ENCODE measurements at regions not wholly inside any gene's neighbourhood (a gene's known extent, or its start where the extent isn't known, plus 50 kb on each side); places are given as distances from the start of the nearest gene placed in this dataset.

- Histone ChIP-seq H3K4me1 (no peaks in the 10 kb centered on the region), H3K9me3 (no peaks in the 10 kb centered on the region), H3K27ac (no peak overlapping the region), H3K36me3 (no peaks in the 10 kb centered on the region), H3K27me3 (no peaks in the 10 kb centered on the region), H3K4me3 (no peak overlapping the region)
- intact Hi-C loops (cut with DNase I): no loop called here
- TF ChIP-seq CTCF (IDR thresholded peaks at IDR 0.05): no peak
- no peak for TF ChIP-seq EP300 (IDR thresholded peaks at IDR 0.05)
- TF ChIP-seq POLR2A (IDR thresholded peaks at IDR 0.05): no peak
- DNase-seq: no peak
- WGBS, 2 donors: 89 to 93% methylated on average over 3 of the region's 3 CpGs
Observed at GRCh38 chr6:19443411-19443810, 393.8 kb upstream of the ID4 start.

GRCh38 chr6:19444041-19444440 lies 393.1 kb upstream of the ID4 start:
- Histone ChIP-seq H3K4me3 (no peak overlapping the region), H3K9me3 (no peaks in the 10 kb centered on the region), H3K36me3 (no peaks in the 10 kb centered on the region), H3K27me3 (no peaks in the 10 kb centered on the region), H3K4me1 (no peaks in the 10 kb centered on the region), H3K27ac (no peak overlapping the region)
- TF ChIP-seq POLR2AphosphoS5 (IDR thresholded peaks at IDR 0.05): no peak
- TF ChIP-seq EP300 (IDR thresholded peaks at IDR 0.05): no peak
- no peak for TF ChIP-seq CTCF (IDR thresholded peaks at IDR 0.05)
- TF ChIP-seq POLR2A (IDR thresholded peaks at IDR 0.05): no peak
- 66 to 67% methylated on average over 4 of the region's 4 CpGs for WGBS, 2 donors
- no peak for DNase-seq
- intact Hi-C loops (cut with DNase I): no loop called here

GRCh38 chr6:19444481-19444880 lies 392.7 kb upstream of the ID4 start:
- Histone ChIP-seq H3K9me3 (no peaks in the 10 kb centered on the region), H3K4me1 (no peaks in the 10 kb centered on the region), H3K4me3 (no peak overlapping the region), H3K27me3 (no peaks in the 10 kb centered on the region), H3K27ac (no peak overlapping the region), H3K36me3 (no peaks in the 10 kb centered on the region)
- intact Hi-C loops (cut with DNase I): no loop called here
- WGBS, 2 donors: 67 to 80% methylated on average over 1 of the region's 1 CpG
- no peak for DNase-seq
- TF ChIP-seq POLR2A (IDR thresholded peaks at IDR 0.05) (no peak), CTCF (IDR thresholded peaks at IDR 0.05) (no peak), POLR2AphosphoS5 (IDR thresholded peaks at IDR 0.05) (no peak), EP300 (IDR thresholded peaks at IDR 0.05) (no peak)

GRCh38 chr6:19446570-19446969 lies 390.6 kb upstream of the ID4 start:
- Histone ChIP-seq H3K27ac (no peak overlapping the region), H3K36me3 (no peaks in the 10 kb centered on the region), H3K27me3 (no peaks in the 10 kb centered on the region), H3K4me1 (no peaks in the 10 kb centered on the region), H3K9me3 (no peaks in the 10 kb centered on the region), H3K4me3 (no peak overlapping the region)
- no peak for DNase-seq
- WGBS, 2 donors: 84 to 91% methylated on average over 3 of the region's 3 CpGs
- intact Hi-C loops (cut with DNase I): no loop called here
- no peak for TF ChIP-seq CTCF (IDR thresholded peaks at IDR 0.05)
- no peak for TF ChIP-seq POLR2AphosphoS5 (IDR thresholded peaks at IDR 0.05)

- no peaks in the 10 kb centered on the region for H3K36me3 ChIP-seq
- H3K4me1 ChIP-seq: no peaks in the 10 kb centered on the region
- no peak for DNase-seq
- H3K27me3 ChIP-seq: no peaks in the 10 kb centered on the region
- intact Hi-C loops (cut with DNase I): loop anchor here (10.0 kb wide), 1 partner anchor 404 kb away; no protein-coding TSS in a partner anchor
- TF ChIP-seq POLR2AphosphoS5 (IDR thresholded peaks at IDR 0.05): no peak
- no peak for TF ChIP-seq CTCF (IDR thresholded peaks at IDR 0.05)
- no peak for TF ChIP-seq POLR2A (IDR thresholded peaks at IDR 0.05)
- no peak for TF ChIP-seq EP300 (IDR thresholded peaks at IDR 0.05)
- H3K4me3 ChIP-seq: no peak overlapping the region
- no peak overlapping the region for H3K27ac ChIP-seq
- no peaks in the 10 kb centered on the region for H3K9me3 ChIP-seq
- WGBS, 2 donors: 94 to 98% methylated on average over 1 of the region's 1 CpG
Observed at GRCh38 chr6:19450651-19451050, 386.5 kb upstream of the ID4 start.

All from sigmoid colon (tissue), 6 donors.